Stimulated activated CD4-positive, alpha-beta T cell treated with anti-CD3 and anti-CD28 coated beads, Interleukin-2, amount 100 ng/mL, for 4 hours (primary cell): ENCODE measurements at regions not wholly inside any gene's neighbourhood (a gene's known extent, or its start where the extent isn't known, plus 50 kb on each side); places are given as distances from the start of the nearest gene placed in this dataset.

ENCODE experiments used
- DNase-seq: peaks from one replicate; pipeline ENCODE4 v3.0.0-alpha.2; 2020; ENCODE audit warnings: low read depth

GRCh38 chr9:78788101-78788500 is 491.2 kb downstream of the PSAT1 start:
- DNase-seq: no peak

GRCh38 chr9:78791779-78792178 is 494.9 kb downstream of the PSAT1 start:
- no peak for DNase-seq

GRCh38 chr9:78792745-78793144 is 495.8 kb downstream of the PSAT1 start:
- no peak for DNase-seq

GRCh38 chr9:78805771-78806170 is 508.8 kb downstream of the PSAT1 start:
- no peak for DNase-seq

- no peak for DNase-seq
These were observed 509.7 kb downstream of the PSAT1 start for GRCh38 chr9:78806492-78807160.

GRCh38 chr9:78807286-78807685 is 510.4 kb downstream of the PSAT1 start:
- DNase-seq: no peak

- no peak for DNase-seq
These were observed 511.1 kb downstream of the PSAT1 start for GRCh38 chr9:78808048-78808447.

GRCh38 chr9:78811622-78812276 is 514.8 kb downstream of the PSAT1 start:
- no peak for DNase-seq

- no peak for DNase-seq
These were observed 515.7 kb downstream of the PSAT1 start for GRCh38 chr9:78812665-78813064.

- DNase-seq: no peak
These were observed 516.8 kb downstream of the PSAT1 start for GRCh38 chr9:78813602-78814180.

GRCh38 chr9:78821126-78821822 is 524.3 kb downstream of the PSAT1 start:
- no peak for DNase-seq

- DNase-seq: no peak
These were observed 529.6 kb downstream of the PSAT1 start for GRCh38 chr9:78826527-78826926.

- no peak for DNase-seq
These were observed 531.6 kb downstream of the PSAT1 start for GRCh38 chr9:78828521-78828920.

GRCh38 chr9:78830301-78830700 is 533.4 kb downstream of the PSAT1 start:
- DNase-seq: no peak

- no peak for DNase-seq
These were observed 534.8 kb downstream of the PSAT1 start for GRCh38 chr9:78831726-78832125.

- DNase-seq: no peak
These were observed 539.1 kb downstream of the PSAT1 start for GRCh38 chr9:78835928-78836450.

GRCh38 chr9:78839252-78839651 is 542.3 kb downstream of the PSAT1 start:
- no peak for DNase-seq

- no peak for DNase-seq
These were observed 551.1 kb downstream of the PSAT1 start for GRCh38 chr9:78848061-78848460.

GRCh38 chr9:78856144-78856543 is 559.2 kb downstream of the PSAT1 start:
- DNase-seq: no peak

- no peak for DNase-seq
These were observed 559.9 kb downstream of the PSAT1 start for GRCh38 chr9:78856781-78857180.

- no peak for DNase-seq
These were observed 560.7 kb downstream of the PSAT1 start for GRCh38 chr9:78857373-78858225.

GRCh38 chr9:78858266-78858665 is 561.3 kb downstream of the PSAT1 start:
- DNase-seq: no peak
